SK-N-SH (cell line): ENCODE measurements at regions not wholly inside any gene's neighbourhood (a gene's known extent, or its start where the extent isn't known, plus 50 kb on each side); places are given as distances from the start of the nearest gene placed in this dataset.

ENCODE experiments used
- CTCF ChIA-PET: fragments of 300-600, 350-600 bp; formaldehyde crosslinking; extraction: SDS; loops from one replicate; lab custom pipeline; 2021; lab: Yijun Ruan, JAX
- POLR2A ChIA-PET: fragments of 350-600 bp; sonication (Branson Sonifier 250); formaldehyde crosslinking; extraction: SDS; loops from one replicate; lab custom pipeline; 2020; ENCODE audit warnings: antibody characterized with exemption, inconsistent platforms; lab: Yijun Ruan, JAX
- DNase-seq: peaks from one replicate; pipeline ENCODE4 v3.0.0; 2012
- H2AFZ ChIP-seq: fragments of 200-600 bp; sonication (generic); 2 replicates; pipeline ENCODE4 v1.8.1; 2016; ENCODE audit warnings: antibody characterized with exemption, mild to moderate bottlenecking, low read depth
- H3F3A ChIP-seq: fragments of 200-600 bp; sonication (generic); replicated peaks from 2 replicates; pipeline ENCODE3; 2016; ENCODE audit warnings: antibody characterized with exemption, mild to moderate bottlenecking; ENCODE audit not compliant: insufficient read depth
- H3K27ac ChIP-seq, 2 experiments: fragments of 200-500 bp in 1 of 2; fragments of 200-600 bp in 1 of 2; sonication (Bioruptor generic) in 1 of 2; sonication (generic), shearing (Covaris generic) in 1 of 2; 2 replicates each; pipeline versions ENCODE4 v1.5.1 to v1.6.1; 2014 to 2016; ENCODE audit warnings: low read depth in 2 of 2, inconsistent platforms in 1 of 2, low read length in 1 of 2, mild to moderate bottlenecking in 1 of 2, mixed read lengths in 1 of 2
- H3K27me3 ChIP-seq: fragments of 200-600 bp; sonication (generic), shearing (Covaris generic); 2 replicates; pipeline ENCODE4 v1.6.1; 2016; ENCODE audit warnings: mixed run types; ENCODE audit not compliant: insufficient read depth
- H3K36me3 ChIP-seq, 2 experiments: fragments of 200-500 bp in 1 of 2; fragments of 200-600 bp in 1 of 2; sonication (Bioruptor generic) in 1 of 2; sonication (generic) in 1 of 2; replicated peaks in 1 of 2; 2 replicates each; pipeline versions ENCODE3 to v1.5.1; 2014 to 2016; ENCODE audit warnings: low read length in 1 of 2, mild to moderate bottlenecking in 1 of 2; ENCODE audit not compliant: insufficient read depth in 2 of 2, control insufficient read depth in 1 of 2
- H3K4me1 ChIP-seq, 2 experiments: fragments of 200-500 bp in 1 of 2; fragments of 200-600 bp in 1 of 2; sonication (Bioruptor generic) in 1 of 2; sonication (generic), shearing (Covaris generic) in 1 of 2; 2 replicates each; pipeline versions ENCODE4 v1.5.1 to v1.6.1; 2014 to 2016; ENCODE audit warnings: low read depth in 1 of 2, low read length in 1 of 2, mixed run types in 1 of 2; ENCODE audit not compliant: insufficient read depth in 2 of 2, control insufficient read depth in 1 of 2
- H3K4me2 ChIP-seq: fragments of 200-600 bp; sonication (generic), shearing (Covaris generic); 2 replicates; pipeline ENCODE4 v1.6.1; 2017; ENCODE audit warnings: mixed run types
- H3K4me3 ChIP-seq, 2 experiments: fragments of 200-500 bp in 1 of 2; fragments of 200-600 bp in 1 of 2; sonication (Bioruptor generic) in 1 of 2; sonication (generic), shearing (Covaris generic) in 1 of 2; 2 replicates each; pipeline versions ENCODE4 v1.5.1 to v1.8.1; 2014 to 2016; ENCODE audit warnings: low read depth in 2 of 2, inconsistent platforms in 1 of 2, low read length in 1 of 2, mild to moderate bottlenecking in 1 of 2, mixed read lengths in 1 of 2, moderate library complexity in 1 of 2
- H3K79me2 ChIP-seq: fragments of 200-600 bp; sonication (generic); 2 replicates; pipeline ENCODE4 v1.8.1; 2017; ENCODE audit warnings: mild to moderate bottlenecking; ENCODE audit not compliant: insufficient read depth
- H3K9ac ChIP-seq: fragments of 200-600 bp; sonication (generic); 2 replicates; pipeline ENCODE4 v1.6.1; 2017; ENCODE audit warnings: mixed run types
- H3K9me2 ChIP-seq: fragments of 200-600 bp; sonication (generic); 2 replicates; pipeline ENCODE4 v1.6.1; 2017; ENCODE audit warnings: mixed run types
- H3K9me3 ChIP-seq: fragments of 200-600 bp; sonication (generic); 2 replicates; pipeline ENCODE4 v1.6.1; 2017; ENCODE audit warnings: mixed run types, mild to moderate bottlenecking, moderate library complexity
- H4K20me1 ChIP-seq: fragments of 200-600 bp; sonication (generic); 2 replicates; pipeline ENCODE4 v1.6.1; 2017; ENCODE audit warnings: mild to moderate bottlenecking, mixed run types; ENCODE audit not compliant: insufficient read depth
- CHD2 ChIP-seq: fragments of 150-350 bp; IDR thresholded peaks from 2 replicates; pipeline ENCODE4 v1.6.1; 2018; ENCODE audit warnings: low read length; ENCODE audit not compliant: partially characterized antibody
- EP300 ChIP-seq, 2 experiments: IDR thresholded peaks; 2 replicates each; pipeline versions ENCODE4 v1.4.0 to v1.6.1; 2012; ENCODE audit warnings: borderline replicate concordance in 1 of 2, low read depth in 1 of 2, low read length in 1 of 2
- EZH2phosphoT487 ChIP-seq: fragments of 200-600 bp; sonication (generic); IDR thresholded peaks from 2 replicates; pipeline ENCODE4 v1.6.1; 2017; ENCODE audit warnings: low read depth, mixed run types, mild to moderate bottlenecking, antibody characterized with exemption, moderate library complexity, borderline replicate concordance
- FOSL2 ChIP-seq: IDR thresholded peaks from 2 replicates; pipeline ENCODE4 v1.4.0; 2012; ENCODE audit warnings: low read depth, mild to moderate bottlenecking, moderate library complexity, borderline replicate concordance
- FOXM1 ChIP-seq: IDR thresholded peaks from 2 replicates; pipeline ENCODE4 v1.4.0; 2012; ENCODE audit warnings: low read depth, mild to moderate bottlenecking
- GATA2 ChIP-seq: sonication (generic); formaldehyde crosslinking; IDR thresholded peaks from 2 replicates; pipeline ENCODE4 v1.5.0; 2020; ENCODE audit warnings: mild to moderate bottlenecking, missing genetic modification reagents
- JUND ChIP-seq: IDR thresholded peaks from 2 replicates; pipeline ENCODE4 v1.4.0; 2012
- MEF2A ChIP-seq: IDR thresholded peaks from 2 replicates; pipeline ENCODE4 v1.4.0; 2012; ENCODE audit warnings: low read depth, borderline replicate concordance
- NFIC ChIP-seq: IDR thresholded peaks from 2 replicates; pipeline ENCODE4 v1.4.0; 2012; ENCODE audit warnings: borderline replicate concordance
- NRF1 ChIP-seq: IDR thresholded peaks from 2 replicates; pipeline ENCODE4 v1.6.1; 2012; ENCODE audit warnings: low read depth, mild to moderate bottlenecking, low read length
- SMC3 ChIP-seq: IDR thresholded peaks from 2 replicates; pipeline ENCODE4 v1.6.1; 2012; ENCODE audit warnings: low read depth, low read length, improper control_type of control experiment
- TAF1 ChIP-seq: IDR thresholded peaks from 2 replicates; pipeline ENCODE4 v1.6.1; 2012; ENCODE audit warnings: low read depth, mild to moderate bottlenecking, low read length, moderate library complexity, borderline replicate concordance
- YY1 ChIP-seq: IDR thresholded peaks from 2 replicates; pipeline ENCODE4 v1.4.0; 2012; ENCODE audit warnings: low read depth, mild to moderate bottlenecking
- WGBS: methylation state at CpG from one replicate; pipeline ENCODE4 v1.1.6; 2017; ENCODE audit warnings: low lambda C conversion rate; 5-methylcytosine and 5-hydroxymethylcytosine counted together
- TF ChIP-seq, protein P1 (sequence below): fragments of 150-350 bp; IDR thresholded peaks from 2 replicates; pipeline ENCODE4 v1.6.1; 2017; ENCODE audit warnings: antibody characterized with exemption, low read length, low read depth, borderline replicate concordance
- TF ChIP-seq, protein P2 (sequence below): IDR thresholded peaks from 2 replicates; pipeline ENCODE4 v1.4.0; 2012; ENCODE audit warnings: low read depth
- TF ChIP-seq, protein P3 (sequence below): fragments of 150-350 bp; IDR thresholded peaks from 2 replicates; pipeline ENCODE4 v1.6.1; 2016; ENCODE audit warnings: mild to moderate bottlenecking, low read depth, low read length
- TF ChIP-seq, protein P4 (sequence below): IDR thresholded peaks from 2 replicates; pipeline ENCODE4 v1.6.1; 2012; ENCODE audit warnings: mild to moderate bottlenecking, low read depth, low read length, moderate library complexity
- TF ChIP-seq, protein P5 (sequence below): IDR thresholded peaks from 2 replicates; pipeline ENCODE4; 2012
- TF ChIP-seq, protein P6 (sequence below): IDR thresholded peaks from 2 replicates; pipeline ENCODE4 v1.4.0; 2012; ENCODE audit warnings: low read depth, borderline replicate concordance
- TF ChIP-seq, protein P7 (sequence below): fragments of 200-600 bp; sonication (generic); IDR thresholded peaks from 2 replicates; pipeline ENCODE4 v1.6.1; 2017; ENCODE audit warnings: antibody characterized with exemption, mild to moderate bottlenecking, moderate library complexity

DNA sequence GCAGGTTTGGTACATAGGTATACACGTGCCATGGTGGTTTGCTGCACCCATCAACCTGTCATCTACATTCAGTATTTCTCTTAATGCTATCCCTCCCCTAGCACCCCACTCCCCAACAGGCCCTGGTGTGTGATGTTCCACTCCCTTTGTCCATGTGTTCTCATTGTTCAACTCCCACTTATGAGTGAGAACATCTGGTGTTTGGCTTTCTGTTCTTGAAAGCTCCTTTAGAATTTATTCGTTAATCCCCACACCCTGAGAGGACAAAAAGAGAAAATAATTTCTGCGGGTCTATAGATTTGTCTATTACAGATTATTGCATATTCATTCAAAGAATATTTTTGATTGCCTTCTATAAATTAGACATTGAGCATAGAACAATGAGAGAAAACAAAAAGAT is 455.5 kb downstream of the PLPP3 start:
- H3K4me2 ChIP-seq: no peak overlapping the region
- no peak overlapping the region for H3K9ac ChIP-seq
- DNase-seq: no peak
- H3K9me2 ChIP-seq: no peaks in the 10 kb centered on the region
- no peak overlapping the region for H3K4me3 ChIP-seq
- no peak for TF ChIP-seq NFIC
- no peak for TF ChIP-seq EZH2phosphoT487
- TF ChIP-seq FOSL2: no peak
- TF ChIP-seq, protein P1, sequence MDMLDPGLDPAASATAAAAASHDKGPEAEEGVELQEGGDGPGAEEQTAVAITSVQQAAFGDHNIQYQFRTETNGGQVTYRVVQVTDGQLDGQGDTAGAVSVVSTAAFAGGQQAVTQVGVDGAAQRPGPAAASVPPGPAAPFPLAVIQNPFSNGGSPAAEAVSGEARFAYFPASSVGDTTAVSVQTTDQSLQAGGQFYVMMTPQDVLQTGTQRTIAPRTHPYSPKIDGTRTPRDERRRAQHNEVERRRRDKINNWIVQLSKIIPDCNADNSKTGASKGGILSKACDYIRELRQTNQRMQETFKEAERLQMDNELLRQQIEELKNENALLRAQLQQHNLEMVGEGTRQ: no peak
- no peak for TF ChIP-seq GATA2 (CRISPR knock-in tag)
- TF ChIP-seq TAF1: no peak
- no peak for TF ChIP-seq JUND
- TF ChIP-seq SMC3: no peak
- TF ChIP-seq, protein P2, sequence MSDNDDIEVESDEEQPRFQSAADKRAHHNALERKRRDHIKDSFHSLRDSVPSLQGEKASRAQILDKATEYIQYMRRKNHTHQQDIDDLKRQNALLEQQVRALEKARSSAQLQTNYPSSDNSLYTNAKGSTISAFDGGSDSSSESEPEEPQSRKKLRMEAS: no peak
- TF ChIP-seq EP300 (IDR thresholded peaks at IDR 0.05; ENCODE audit: borderline replicate concordance in 1 of 2, low read depth in 1 of 2, low read length in 1 of 2): no peak
- TF ChIP-seq, protein P3, sequence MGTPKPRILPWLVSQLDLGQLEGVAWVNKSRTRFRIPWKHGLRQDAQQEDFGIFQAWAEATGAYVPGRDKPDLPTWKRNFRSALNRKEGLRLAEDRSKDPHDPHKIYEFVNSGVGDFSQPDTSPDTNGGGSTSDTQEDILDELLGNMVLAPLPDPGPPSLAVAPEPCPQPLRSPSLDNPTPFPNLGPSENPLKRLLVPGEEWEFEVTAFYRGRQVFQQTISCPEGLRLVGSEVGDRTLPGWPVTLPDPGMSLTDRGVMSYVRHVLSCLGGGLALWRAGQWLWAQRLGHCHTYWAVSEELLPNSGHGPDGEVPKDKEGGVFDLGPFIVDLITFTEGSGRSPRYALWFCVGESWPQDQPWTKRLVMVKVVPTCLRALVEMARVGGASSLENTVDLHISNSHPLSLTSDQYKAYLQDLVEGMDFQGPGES: no peak
- no peak for TF ChIP-seq NRF1
- no peak for TF ChIP-seq YY1
- TF ChIP-seq, protein P4, sequence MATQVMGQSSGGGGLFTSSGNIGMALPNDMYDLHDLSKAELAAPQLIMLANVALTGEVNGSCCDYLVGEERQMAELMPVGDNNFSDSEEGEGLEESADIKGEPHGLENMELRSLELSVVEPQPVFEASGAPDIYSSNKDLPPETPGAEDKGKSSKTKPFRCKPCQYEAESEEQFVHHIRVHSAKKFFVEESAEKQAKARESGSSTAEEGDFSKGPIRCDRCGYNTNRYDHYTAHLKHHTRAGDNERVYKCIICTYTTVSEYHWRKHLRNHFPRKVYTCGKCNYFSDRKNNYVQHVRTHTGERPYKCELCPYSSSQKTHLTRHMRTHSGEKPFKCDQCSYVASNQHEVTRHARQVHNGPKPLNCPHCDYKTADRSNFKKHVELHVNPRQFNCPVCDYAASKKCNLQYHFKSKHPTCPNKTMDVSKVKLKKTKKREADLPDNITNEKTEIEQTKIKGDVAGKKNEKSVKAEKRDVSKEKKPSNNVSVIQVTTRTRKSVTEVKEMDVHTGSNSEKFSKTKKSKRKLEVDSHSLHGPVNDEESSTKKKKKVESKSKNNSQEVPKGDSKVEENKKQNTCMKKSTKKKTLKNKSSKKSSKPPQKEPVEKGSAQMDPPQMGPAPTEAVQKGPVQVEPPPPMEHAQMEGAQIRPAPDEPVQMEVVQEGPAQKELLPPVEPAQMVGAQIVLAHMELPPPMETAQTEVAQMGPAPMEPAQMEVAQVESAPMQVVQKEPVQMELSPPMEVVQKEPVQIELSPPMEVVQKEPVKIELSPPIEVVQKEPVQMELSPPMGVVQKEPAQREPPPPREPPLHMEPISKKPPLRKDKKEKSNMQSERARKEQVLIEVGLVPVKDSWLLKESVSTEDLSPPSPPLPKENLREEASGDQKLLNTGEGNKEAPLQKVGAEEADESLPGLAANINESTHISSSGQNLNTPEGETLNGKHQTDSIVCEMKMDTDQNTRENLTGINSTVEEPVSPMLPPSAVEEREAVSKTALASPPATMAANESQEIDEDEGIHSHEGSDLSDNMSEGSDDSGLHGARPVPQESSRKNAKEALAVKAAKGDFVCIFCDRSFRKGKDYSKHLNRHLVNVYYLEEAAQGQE: no peak
- TF ChIP-seq FOXM1: no peak
- no peak for TF ChIP-seq MEF2A
- TF ChIP-seq, protein P5, sequence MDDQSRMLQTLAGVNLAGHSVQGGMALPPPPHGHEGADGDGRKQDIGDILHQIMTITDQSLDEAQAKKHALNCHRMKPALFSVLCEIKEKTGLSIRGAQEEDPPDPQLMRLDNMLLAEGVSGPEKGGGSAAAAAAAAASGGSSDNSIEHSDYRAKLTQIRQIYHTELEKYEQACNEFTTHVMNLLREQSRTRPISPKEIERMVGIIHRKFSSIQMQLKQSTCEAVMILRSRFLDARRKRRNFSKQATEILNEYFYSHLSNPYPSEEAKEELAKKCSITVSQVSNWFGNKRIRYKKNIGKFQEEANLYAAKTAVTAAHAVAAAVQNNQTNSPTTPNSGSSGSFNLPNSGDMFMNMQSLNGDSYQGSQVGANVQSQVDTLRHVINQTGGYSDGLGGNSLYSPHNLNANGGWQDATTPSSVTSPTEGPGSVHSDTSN: no peak
- TF ChIP-seq, protein P6, sequence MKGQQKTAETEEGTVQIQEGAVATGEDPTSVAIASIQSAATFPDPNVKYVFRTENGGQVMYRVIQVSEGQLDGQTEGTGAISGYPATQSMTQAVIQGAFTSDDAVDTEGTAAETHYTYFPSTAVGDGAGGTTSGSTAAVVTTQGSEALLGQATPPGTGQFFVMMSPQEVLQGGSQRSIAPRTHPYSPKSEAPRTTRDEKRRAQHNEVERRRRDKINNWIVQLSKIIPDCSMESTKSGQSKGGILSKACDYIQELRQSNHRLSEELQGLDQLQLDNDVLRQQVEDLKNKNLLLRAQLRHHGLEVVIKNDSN: no peak
- no peak for TF ChIP-seq CHD2
- TF ChIP-seq, protein P7, sequence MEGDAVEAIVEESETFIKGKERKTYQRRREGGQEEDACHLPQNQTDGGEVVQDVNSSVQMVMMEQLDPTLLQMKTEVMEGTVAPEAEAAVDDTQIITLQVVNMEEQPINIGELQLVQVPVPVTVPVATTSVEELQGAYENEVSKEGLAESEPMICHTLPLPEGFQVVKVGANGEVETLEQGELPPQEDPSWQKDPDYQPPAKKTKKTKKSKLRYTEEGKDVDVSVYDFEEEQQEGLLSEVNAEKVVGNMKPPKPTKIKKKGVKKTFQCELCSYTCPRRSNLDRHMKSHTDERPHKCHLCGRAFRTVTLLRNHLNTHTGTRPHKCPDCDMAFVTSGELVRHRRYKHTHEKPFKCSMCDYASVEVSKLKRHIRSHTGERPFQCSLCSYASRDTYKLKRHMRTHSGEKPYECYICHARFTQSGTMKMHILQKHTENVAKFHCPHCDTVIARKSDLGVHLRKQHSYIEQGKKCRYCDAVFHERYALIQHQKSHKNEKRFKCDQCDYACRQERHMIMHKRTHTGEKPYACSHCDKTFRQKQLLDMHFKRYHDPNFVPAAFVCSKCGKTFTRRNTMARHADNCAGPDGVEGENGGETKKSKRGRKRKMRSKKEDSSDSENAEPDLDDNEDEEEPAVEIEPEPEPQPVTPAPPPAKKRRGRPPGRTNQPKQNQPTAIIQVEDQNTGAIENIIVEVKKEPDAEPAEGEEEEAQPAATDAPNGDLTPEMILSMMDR: no peak
- ChIA-PET CTCF (no interaction called here), POLR2A (no interaction called here)
- H3K27ac ChIP-seq: peak overlapping the region in 1 of 2 experiments; percentile 38; a peak in 1 of 4 replicates
- H2AFZ ChIP-seq: no peak overlapping the region
- peaks cover 14% of the 10 kb centered on the region for H3F3A ChIP-seq
- no peaks in the 10 kb centered on the region for H3K27me3 ChIP-seq
- H3K79me2 ChIP-seq: no peaks in the 10 kb centered on the region
- WGBS: 65% methylated on average over 3 of the region's 3 CpGs
- no peaks in the 10 kb centered on the region for H4K20me1 ChIP-seq
- H3K9me3 ChIP-seq: 0 out of 2 replicates have a peak, but pooled peaks cover 11% of the 10 kb centered on the region
- H3K36me3 ChIP-seq: no peaks in the 10 kb centered on the region
- no peaks in the 10 kb centered on the region for H3K4me1 ChIP-seq
